Progenitor cell of endocrine pancreas (in vitro differentiated cells): ENCODE measurements at regions not wholly inside any gene's neighbourhood (a gene's known extent, or its start where the extent isn't known, plus 50 kb on each side); places are given as distances from the start of the nearest gene placed in this dataset.
A peak's percentile ranks its signal among the peaks of the same experiment; 100 is the strongest.

Experiments used
- DNase-seq: peaks from one replicate; pipeline ENCODE4 v3.0.0; 2021; ENCODE audit warnings: low spot score; ENCODE audit not compliant: unreplicated experiment
- H3K27ac Mint-ChIP-seq: 2 replicates; pipeline ENCODE4 v1.8.0; 2021; ENCODE audit warnings: mild to moderate bottlenecking, moderate library complexity, mixed read lengths
- H3K27me3 Mint-ChIP-seq: 2 replicates; pipeline ENCODE4 v1.8.0; 2021; ENCODE audit warnings: mixed read lengths
- H3K36me3 Mint-ChIP-seq: 2 replicates; pipeline ENCODE4 v1.8.0; 2022; ENCODE audit warnings: mixed read lengths; ENCODE audit not compliant: insufficient read depth
- H3K4me1 Mint-ChIP-seq: 2 replicates; pipeline ENCODE4 v1.8.0; 2021; ENCODE audit warnings: low read depth, mixed read lengths
- H3K4me3 Mint-ChIP-seq: 2 replicates; pipeline ENCODE4 v1.8.0; 2021; ENCODE audit warnings: low read depth, mild to moderate bottlenecking, moderate library complexity, mixed read lengths
- H3K9me3 Mint-ChIP-seq: 2 replicates; pipeline ENCODE4 v1.8.0; 2021; ENCODE audit warnings: low read depth, mixed read lengths
- TF ChIP-seq, protein P1 (sequence below): fragments of 200-600 bp; sonication (generic); IDR thresholded peaks from one replicate; pipeline ENCODE4 v1.5.0; 2021; ENCODE audit warnings: antibody characterized with exemption, mild to moderate bottlenecking; ENCODE audit not compliant: unreplicated experiment

DNA sequence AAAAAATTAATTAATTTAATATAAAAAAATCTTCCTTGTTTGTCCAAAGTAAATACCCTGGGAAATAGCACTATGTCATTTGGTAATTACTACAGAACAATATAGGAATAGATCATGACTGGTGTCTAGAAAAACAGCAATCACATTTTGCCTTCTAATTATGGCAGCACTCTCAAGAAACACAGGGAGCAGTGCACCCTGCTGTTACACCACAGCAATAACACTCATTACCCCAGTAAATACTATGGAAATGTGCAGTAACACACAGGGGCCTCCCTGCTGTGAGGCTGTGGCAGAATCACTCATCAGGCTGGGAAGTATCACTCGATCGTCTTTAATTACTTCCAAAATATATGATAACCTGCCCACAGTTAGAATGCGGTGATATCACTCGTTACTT is 646.0 kb downstream of the TUSC7 start:
- no peaks in the 10 kb centered on the region for H3K27me3 Mint-ChIP-seq
- H3K36me3 Mint-ChIP-seq: peaks cover 1% of the 10 kb centered on the region
- H3K9me3 Mint-ChIP-seq: peaks cover 14% of the 10 kb centered on the region
- peaks cover 4% of the 10 kb centered on the region for H3K4me1 Mint-ChIP-seq
- H3K27ac Mint-ChIP-seq: peak overlapping the region; percentile 27
- no peak for DNase-seq
- no peak overlapping the region for H3K4me3 Mint-ChIP-seq
- TF ChIP-seq, protein P1, sequence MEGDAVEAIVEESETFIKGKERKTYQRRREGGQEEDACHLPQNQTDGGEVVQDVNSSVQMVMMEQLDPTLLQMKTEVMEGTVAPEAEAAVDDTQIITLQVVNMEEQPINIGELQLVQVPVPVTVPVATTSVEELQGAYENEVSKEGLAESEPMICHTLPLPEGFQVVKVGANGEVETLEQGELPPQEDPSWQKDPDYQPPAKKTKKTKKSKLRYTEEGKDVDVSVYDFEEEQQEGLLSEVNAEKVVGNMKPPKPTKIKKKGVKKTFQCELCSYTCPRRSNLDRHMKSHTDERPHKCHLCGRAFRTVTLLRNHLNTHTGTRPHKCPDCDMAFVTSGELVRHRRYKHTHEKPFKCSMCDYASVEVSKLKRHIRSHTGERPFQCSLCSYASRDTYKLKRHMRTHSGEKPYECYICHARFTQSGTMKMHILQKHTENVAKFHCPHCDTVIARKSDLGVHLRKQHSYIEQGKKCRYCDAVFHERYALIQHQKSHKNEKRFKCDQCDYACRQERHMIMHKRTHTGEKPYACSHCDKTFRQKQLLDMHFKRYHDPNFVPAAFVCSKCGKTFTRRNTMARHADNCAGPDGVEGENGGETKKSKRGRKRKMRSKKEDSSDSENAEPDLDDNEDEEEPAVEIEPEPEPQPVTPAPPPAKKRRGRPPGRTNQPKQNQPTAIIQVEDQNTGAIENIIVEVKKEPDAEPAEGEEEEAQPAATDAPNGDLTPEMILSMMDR: peak; percentile 62

- no peak overlapping the region for H3K4me3 Mint-ChIP-seq
- peaks cover 19% of the 10 kb centered on the region for H3K9me3 Mint-ChIP-seq
- H3K4me1 Mint-ChIP-seq: peaks cover 4% of the 10 kb centered on the region
- no peak for DNase-seq
- H3K27ac Mint-ChIP-seq: peak overlapping the region; percentile 27
- H3K36me3 Mint-ChIP-seq: peaks cover 1% of the 10 kb centered on the region
- H3K27me3 Mint-ChIP-seq: no peaks in the 10 kb centered on the region
- TF ChIP-seq, protein P1: no peak
These were observed 646.6 kb downstream of the TUSC7 start for GRCh38 chr3:117356091-117356705.

- Mint-ChIP-seq H3K4me3 (no peak overlapping the region), H3K27me3 (no peaks in the 10 kb centered on the region), H3K9me3 (peaks cover 42% of the 10 kb centered on the region), H3K4me1 (peaks cover 4% of the 10 kb centered on the region), H3K36me3 (peaks cover 13% of the 10 kb centered on the region), H3K27ac (no peak overlapping the region)
- TF ChIP-seq, protein P1: no peak
- no peak for DNase-seq
These were observed 649.2 kb downstream of the TUSC7 start for GRCh38 chr3:117358717-117359314.

DNA sequence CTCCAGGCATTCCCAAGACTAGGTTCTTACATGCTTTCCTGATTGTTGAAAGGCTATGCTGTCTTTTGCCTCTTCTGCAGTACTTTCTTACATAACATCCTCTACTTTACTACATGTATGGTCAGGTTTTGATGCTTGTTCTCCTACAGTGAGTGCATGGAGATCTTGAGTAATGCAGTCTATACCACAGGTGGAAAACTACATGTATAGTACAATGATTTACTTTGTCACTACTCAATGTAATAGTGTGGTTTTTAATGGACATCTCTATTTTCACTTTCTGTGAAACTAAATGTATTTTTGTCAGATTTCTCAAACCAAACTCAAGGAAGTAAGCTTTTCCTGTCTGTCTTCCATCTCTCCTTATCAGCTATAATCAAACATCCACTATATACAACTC is 657.0 kb downstream of the TUSC7 start:
- H3K9me3 Mint-ChIP-seq: peaks cover 26% of the 10 kb centered on the region
- H3K27ac Mint-ChIP-seq: no peak overlapping the region
- TF ChIP-seq, protein P1: no peak
- no peaks in the 10 kb centered on the region for H3K27me3 Mint-ChIP-seq
- H3K4me3 Mint-ChIP-seq: no peak overlapping the region
- no peak for DNase-seq
- H3K36me3 Mint-ChIP-seq: peaks cover 10% of the 10 kb centered on the region
- H3K4me1 Mint-ChIP-seq: peaks cover 12% of the 10 kb centered on the region

GRCh38 chr3:117367861-117368260 is 658.3 kb downstream of the TUSC7 start:
- Mint-ChIP-seq H3K9me3 (peaks cover 14% of the 10 kb centered on the region), H3K4me3 (no peak overlapping the region), H3K36me3 (peaks cover 5% of the 10 kb centered on the region), H3K4me1 (peaks cover 12% of the 10 kb centered on the region), H3K27ac (no peak overlapping the region), H3K27me3 (no peaks in the 10 kb centered on the region)
- TF ChIP-seq, protein P1: no peak
- DNase-seq: no peak
